GM12892 (cell line): ENCODE measurements at regions not wholly inside any gene's neighbourhood (a gene's known extent, or its start where the extent isn't known, plus 50 kb on each side); places are given as distances from the start of the nearest gene placed in this dataset.

ENCODE experiments used
- DNase-seq: peaks from one replicate; pipeline ENCODE4 v3.0.0; 2011; ENCODE audit not compliant: insufficient read length
- FAIRE-seq: peaks from 2 replicates; lab custom pipeline; 2011; peaks lifted over from hg19 to GRCh38; lab: Jason Lieb, UNC
- POLR2A ChIP-seq: IDR thresholded peaks from 2 replicates; pipeline ENCODE4 v1.6.1; 2011; ENCODE audit warnings: low read depth, low read length, control low read depth
- POLR2AphosphoS5 ChIP-seq: IDR thresholded peaks from 2 replicates; pipeline ENCODE4 v1.6.1; 2011; ENCODE audit warnings: low read depth, low read length, control low read depth
- TAF1 ChIP-seq: IDR thresholded peaks from 2 replicates; pipeline ENCODE4 v1.6.1; 2011; ENCODE audit warnings: low read depth, mild to moderate bottlenecking, control low read depth, low read length, borderline replicate concordance

- TF ChIP-seq POLR2A (no peak), POLR2AphosphoS5 (no peak), TAF1 (no peak)
- no peak for DNase-seq
Observed at GRCh38 chr7:113731571-113731970, 187.2 kb downstream of the PPP1R3A start.

GRCh38 chr7:113730309-113730955 lies 188.4 kb downstream of the PPP1R3A start:
- TF ChIP-seq POLR2A (no peak), POLR2AphosphoS5 (no peak)
- no peak for FAIRE-seq
- no peak for DNase-seq

More at GRCh38 chr7:113731571-113731970, 187.2 kb downstream of the PPP1R3A start:
- no peak for FAIRE-seq

- DNase-seq: no peak
- no peak for TF ChIP-seq POLR2AphosphoS5
- TF ChIP-seq POLR2A: no peak
- no peak for TF ChIP-seq TAF1
- FAIRE-seq: no peak
Observed at GRCh38 chr7:113727486-113727885, 191.3 kb downstream of the PPP1R3A start.

GRCh38 chr7:113722006-113722405 lies 196.8 kb downstream of the PPP1R3A start:
- no peak for TF ChIP-seq POLR2AphosphoS5
- no peak for TF ChIP-seq TAF1
- TF ChIP-seq POLR2A: no peak
- DNase-seq: no peak
- FAIRE-seq: no peak

GRCh38 chr7:113717739-113718138 lies 201.1 kb downstream of the PPP1R3A start:
- TF ChIP-seq POLR2A (no peak), POLR2AphosphoS5 (no peak), TAF1 (no peak)
- no peak for DNase-seq
- FAIRE-seq: no peak

- DNase-seq (no peak), FAIRE-seq (no peak)
- TF ChIP-seq POLR2A: no peak
- no peak for TF ChIP-seq TAF1
- TF ChIP-seq POLR2AphosphoS5: no peak
Observed at GRCh38 chr7:113715981-113716856, 202.6 kb downstream of the PPP1R3A start.

- TF ChIP-seq POLR2A: no peak
- TF ChIP-seq POLR2AphosphoS5: no peak
- no peak for TF ChIP-seq TAF1
- DNase-seq: no peak
- no peak for FAIRE-seq
Observed at GRCh38 chr7:113715262-113715661, 203.5 kb downstream of the PPP1R3A start.

- FAIRE-seq: peak; percentile 81
- DNase-seq: peak; percentile 9
- no peak for TF ChIP-seq POLR2AphosphoS5
- no peak for TF ChIP-seq POLR2A
- no peak for TF ChIP-seq TAF1
Observed at GRCh38 chr7:113710310-113711096, 208.3 kb downstream of the PPP1R3A start.

- TF ChIP-seq POLR2AphosphoS5: no peak
- no peak for TF ChIP-seq POLR2A
- TF ChIP-seq TAF1: no peak
- FAIRE-seq (no peak), DNase-seq (no peak)
Observed at GRCh38 chr7:113705439-113705838, 213.4 kb downstream of the PPP1R3A start.

- no peak for DNase-seq
- TF ChIP-seq POLR2A: no peak
- TF ChIP-seq POLR2AphosphoS5: no peak
- no peak for TF ChIP-seq TAF1
- no peak for FAIRE-seq
Observed at GRCh38 chr7:113698556-113699220, 220.1 kb downstream of the PPP1R3A start.

GRCh38 chr7:113694149-113694548 lies 224.7 kb downstream of the PPP1R3A start:
- DNase-seq (no peak), FAIRE-seq (no peak)
- no peak for TF ChIP-seq POLR2AphosphoS5
- TF ChIP-seq TAF1: no peak
- TF ChIP-seq POLR2A: no peak
